NCI-H748 (cell line): ENCODE measurements at regions not wholly inside any gene's neighbourhood (a gene's known extent, or its start where the extent isn't known, plus 50 kb on each side); places are given as distances from the start of the nearest gene placed in this dataset.
A peak's percentile ranks its signal among the peaks of the same experiment; 100 is the strongest.
"Not testable (repeated sequence)": the region's sequence is repeated elsewhere in the genome, so short reads cannot be mapped to it uniquely, and the experiment has no call there.

Experiments used
- DNase-seq: peaks from one replicate; lab custom pipeline; 2025; ENCODE audit not compliant: unreplicated experiment; lab: John Stamatoyannopoulos, UW

DNA sequence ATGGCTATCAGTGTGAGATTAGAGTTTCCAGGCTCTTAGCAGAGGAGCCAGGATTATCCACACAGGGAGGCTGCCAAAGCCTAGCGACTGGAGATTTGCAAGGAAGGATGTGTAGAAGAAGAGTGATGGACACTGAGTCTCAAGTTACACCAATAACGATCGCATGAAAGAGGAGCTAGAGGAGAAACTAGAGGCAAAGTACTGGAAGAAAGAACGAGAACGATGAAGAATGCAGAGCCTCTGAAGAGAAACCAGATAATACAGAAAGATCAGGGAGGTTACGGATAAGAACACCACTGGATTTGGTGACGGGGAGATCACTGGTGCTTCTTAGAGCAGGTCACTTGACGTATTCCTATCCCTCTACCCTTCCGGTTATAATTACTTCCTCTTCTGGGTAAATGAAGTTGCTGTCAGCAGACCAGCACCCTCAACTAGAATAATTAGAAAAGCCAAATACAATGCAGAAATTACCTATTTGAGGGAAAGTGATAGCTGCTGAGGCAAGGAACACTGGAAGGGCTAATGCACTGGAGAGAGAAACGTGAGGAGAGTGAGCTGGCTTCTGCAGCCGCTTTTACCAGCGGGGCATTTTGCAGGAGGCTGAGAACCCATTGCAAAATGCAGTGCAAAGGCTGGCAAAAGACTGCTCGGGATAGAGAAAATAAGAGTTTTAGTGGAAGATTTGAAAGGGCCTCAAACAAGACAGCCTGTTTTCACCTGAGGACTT lies 93.1 kb upstream of the HIF1A start:
- DNase-seq, result no peak

DNA sequence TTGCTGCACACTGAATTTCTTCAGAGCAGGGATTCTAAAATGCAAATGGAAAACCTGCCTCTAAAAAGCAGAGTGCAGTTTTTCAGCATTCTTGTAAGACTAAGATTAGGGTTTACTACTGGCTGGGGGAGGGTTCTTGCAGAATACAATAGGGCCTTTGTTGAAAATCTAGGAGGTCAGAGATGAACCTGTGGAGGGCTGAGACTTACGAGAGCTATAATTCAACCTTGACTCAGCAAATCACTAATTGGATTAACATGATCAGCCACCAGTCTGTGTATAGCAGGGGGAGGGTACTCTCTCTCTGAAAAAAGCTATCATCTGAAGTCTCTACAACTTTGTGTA lies 92.6 kb upstream of the HIF1A start:
- peak; percentile 43 for DNase-seq

- DNase-seq, result no peak
These were observed 91.6 kb upstream of the HIF1A start for GRCh38 chr14:61603736-61604135.

- DNase-seq, result peak; percentile 29
These were observed 87.6 kb upstream of the HIF1A start for GRCh38 chr14:61607570-61608244.

DNA sequence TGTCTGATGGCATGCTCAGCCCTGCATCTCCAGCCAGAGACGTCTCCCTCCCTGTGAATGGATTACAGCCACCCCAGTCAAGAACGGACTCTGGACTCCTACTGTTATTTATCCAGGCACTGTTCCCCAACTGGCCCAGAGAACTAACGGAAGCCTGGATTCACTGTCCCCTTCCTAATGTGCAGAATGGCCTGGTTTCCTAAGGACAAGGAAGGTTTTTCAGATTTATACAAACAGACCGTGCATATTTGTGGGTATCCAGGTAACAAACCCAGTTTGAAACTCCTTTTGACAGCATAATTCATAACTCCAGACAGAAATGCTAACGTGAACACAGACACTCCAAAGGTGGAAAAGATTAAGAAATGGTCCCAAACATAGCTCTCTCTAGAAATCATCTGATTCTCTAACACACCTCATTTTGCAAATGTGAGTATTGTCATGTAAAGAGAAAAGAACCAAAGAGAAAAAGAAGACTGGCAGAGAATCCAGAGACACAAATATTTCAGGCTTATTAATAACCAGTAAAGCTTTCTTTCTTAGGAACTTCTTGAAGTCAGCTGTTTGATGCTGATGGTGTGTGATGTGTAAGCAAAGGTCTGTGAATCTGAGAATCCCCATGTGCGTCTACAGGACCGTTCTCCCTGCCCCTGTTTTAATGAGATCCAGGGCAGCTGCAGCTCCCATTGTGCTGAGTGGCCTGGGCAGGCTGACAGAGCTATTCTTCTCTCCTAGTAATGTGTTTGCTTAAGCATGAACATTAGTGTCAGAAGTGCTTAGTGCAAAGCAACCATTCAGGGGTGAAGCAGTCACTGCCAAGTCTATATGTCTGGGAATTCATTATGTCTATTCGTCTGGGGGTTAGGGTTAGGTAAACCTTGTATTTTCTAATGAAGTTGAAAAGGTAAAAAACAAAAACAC lies 86.8 kb upstream of the HIF1A start:
- peak; percentile 98 for DNase-seq

- DNase-seq, result peak; percentile 83
These were observed 86.0 kb upstream of the HIF1A start for GRCh38 chr14:61609191-61609843.

- DNase-seq, result no peak
These were observed 85.4 kb upstream of the HIF1A start for GRCh38 chr14:61609884-61610283.

DNA sequence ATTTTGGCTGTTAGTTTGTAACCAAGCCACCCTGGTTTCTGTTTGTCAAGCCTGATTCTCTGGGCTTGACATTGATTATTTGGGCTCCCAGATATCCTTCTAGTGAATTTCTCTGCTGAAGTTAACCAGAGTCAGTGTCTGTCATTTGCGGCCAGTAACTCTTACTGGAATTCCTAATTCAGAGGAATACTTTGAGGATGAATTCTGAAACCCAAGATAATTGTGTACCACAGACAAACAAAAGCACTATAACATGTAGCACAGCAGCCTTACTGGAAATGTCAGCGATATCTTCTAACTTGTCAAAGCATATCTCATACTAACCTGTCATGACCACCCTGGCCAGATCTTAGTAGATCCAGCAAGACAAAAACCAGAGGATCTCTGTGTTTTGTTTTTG lies 84.4 kb upstream of the HIF1A start:
- no peak for DNase-seq

GRCh38 chr14:61611880-61612630 lies 83.3 kb upstream of the HIF1A start:
- DNase-seq, result no peak

DNA sequence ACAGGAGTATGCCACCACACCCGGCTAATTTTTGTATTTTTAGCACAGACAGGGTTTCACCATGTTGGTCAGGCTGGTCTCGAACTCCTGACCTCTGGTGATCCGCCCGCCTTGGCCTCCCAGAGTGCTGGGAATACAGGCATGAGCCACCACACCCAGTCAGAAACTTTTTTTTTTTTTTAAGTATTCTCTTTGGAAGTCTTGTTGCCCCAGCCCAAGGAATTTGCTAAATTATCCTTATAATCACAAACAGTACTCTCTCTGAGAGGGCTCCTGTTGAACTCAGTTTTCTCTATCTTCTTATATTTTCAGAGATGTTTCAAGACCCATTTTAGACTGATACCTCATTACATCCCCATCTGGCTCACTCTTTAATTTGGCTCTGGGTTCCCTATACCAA lies 82.3 kb upstream of the HIF1A start:
- DNase-seq, result not testable (repeated sequence)

DNA sequence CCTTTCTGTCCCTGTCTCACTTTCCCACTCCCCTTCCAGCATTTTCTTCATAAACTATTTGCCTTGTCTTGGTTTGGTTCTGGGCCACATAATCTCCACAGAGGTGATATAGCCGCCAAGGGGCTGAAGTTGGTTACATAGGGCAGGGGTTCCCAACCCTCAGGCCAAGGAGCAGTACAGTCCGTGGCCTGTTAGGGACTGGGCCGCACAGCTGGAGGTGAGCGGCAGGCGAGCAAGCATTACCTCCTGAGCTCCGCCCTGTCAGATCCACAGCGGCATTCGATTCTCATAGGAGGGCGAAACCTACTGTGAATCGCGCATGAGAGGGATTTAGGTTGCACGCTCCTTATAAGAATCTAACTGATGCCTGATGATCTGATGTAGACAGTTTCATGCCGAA lies 80.6 kb upstream of the HIF1A start:
- DNase-seq, result no peak

DNA sequence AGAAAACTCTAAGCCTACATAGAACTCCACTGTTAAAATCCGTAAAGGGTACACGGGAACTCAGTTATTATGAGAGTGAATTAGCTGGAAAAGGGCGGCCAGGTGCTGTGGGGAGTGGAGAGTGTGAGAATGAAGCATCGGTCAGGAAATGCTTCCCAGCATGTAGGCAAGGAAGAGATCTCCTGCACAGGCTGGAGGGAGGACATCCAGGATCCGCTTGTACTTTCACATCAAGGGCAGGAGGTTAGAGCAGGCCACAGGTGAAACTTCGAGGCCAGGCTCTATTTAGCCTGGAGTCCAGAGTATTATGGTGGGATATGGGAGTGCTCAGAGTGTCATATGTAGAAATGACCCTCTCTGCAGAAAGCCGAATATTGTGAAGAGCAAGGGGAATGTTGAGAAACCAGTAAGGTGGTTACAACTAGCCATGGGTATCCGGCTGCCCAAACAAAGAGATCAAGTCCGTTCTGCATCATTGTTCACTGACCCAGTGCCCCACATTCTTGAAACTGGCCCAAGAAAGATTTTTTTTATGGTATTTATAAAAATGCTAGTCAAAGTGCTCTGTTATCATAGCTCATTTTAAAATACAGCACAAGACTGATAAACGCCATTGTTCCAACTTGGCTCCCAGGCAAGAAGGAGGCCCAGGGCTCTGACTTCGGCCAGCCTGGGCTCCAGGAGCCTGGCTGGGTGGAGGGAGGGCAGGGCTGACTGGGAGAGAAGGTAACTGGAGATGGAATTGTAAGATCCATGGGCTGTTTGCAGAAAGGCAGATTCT lies 79.4 kb upstream of the HIF1A start:
- no peak for DNase-seq

DNA sequence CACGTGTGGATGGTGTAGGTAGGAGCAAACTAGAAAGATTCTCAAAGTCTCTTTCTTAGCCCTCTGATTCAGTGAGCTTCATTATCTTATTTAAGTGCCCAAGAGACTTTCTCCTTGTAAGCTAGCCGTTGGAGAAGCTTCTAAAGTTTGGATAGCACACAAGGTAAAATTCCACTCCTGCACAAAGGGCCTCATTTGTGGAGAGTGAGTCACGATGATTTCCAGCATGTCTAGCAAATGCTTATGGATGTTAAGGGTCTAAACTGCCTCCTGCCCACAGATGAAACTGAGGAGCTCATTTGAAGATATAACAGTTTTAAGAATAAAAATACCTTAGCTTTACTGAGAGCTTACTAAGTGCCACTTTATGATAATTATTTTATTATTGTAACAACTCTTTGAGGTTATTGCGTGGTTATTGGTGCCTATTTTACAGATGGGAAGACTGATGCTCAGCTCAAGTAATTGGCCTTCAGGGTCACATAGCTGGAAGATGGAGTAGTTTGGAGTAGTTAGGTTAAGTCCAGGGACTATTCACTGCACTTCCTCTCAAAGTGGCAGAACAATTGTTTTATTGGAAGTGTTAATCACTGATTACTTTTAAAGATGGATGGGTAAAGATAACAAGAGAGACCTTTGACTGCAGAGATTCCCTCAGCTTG lies 78.7 kb upstream of the HIF1A start:
- no peak for DNase-seq

DNA sequence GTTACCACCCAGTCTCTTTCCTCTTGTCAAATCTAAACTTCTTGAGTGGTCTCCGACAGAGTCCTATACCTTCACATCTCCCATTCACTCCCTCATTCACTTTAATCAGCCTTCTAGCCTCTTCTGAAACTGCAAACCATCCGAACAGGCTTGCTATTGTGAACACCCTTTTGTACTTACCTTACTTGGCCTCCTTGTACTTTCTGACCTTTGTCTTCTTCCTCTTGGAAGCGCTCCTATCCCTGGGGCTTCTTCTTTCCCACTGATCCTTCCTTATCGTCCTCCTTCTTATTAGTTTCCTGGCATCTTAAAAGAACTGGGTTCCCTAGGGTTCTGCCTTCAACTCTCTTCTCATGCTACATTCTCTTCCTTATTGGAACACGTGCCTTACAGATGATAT lies 76.9 kb upstream of the HIF1A start:
- no peak for DNase-seq

DNA sequence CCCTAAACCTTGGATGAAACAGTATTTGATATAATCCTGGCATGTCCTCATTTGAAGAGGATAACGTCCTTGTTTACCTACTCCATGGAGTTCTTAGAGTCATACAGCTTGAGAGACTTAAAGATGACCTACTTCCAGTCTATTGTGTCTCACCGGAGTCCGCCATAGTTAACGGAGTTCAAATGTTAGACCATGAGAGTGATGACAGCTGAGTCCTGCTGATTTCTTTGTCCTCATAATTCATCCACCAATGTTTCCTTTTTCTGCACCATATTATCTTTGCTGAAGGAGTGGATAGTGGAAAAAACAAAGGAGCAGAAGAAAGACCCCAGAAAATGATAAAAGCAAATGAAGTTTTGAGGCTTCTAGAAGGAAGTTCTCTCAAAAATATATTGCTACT lies 75.8 kb upstream of the HIF1A start:
- DNase-seq, result no peak

GRCh38 chr14:61620130-61620946 lies 75.0 kb upstream of the HIF1A start:
- DNase-seq, result no peak

GRCh38 chr14:61621444-61621843 lies 73.9 kb upstream of the HIF1A start:
- DNase-seq, result no peak

- no peak for DNase-seq
These were observed 73.3 kb upstream of the HIF1A start for GRCh38 chr14:61622051-61622450.
